HG02759 (cell line): ENCODE measurements at regions not wholly inside any gene's neighbourhood (a gene's known extent, or its start where the extent isn't known, plus 50 kb on each side); places are given as distances from the start of the nearest gene placed in this dataset.

Experiments
- ATAC-seq: cut with Tn5 transposase; IDR thresholded peaks from one replicate; pipeline ENCODE4 v1.9.1; 2021; ENCODE audit warnings: mild to moderate bottlenecking, moderate library complexity; ENCODE audit not compliant: unreplicated experiment

DNA sequence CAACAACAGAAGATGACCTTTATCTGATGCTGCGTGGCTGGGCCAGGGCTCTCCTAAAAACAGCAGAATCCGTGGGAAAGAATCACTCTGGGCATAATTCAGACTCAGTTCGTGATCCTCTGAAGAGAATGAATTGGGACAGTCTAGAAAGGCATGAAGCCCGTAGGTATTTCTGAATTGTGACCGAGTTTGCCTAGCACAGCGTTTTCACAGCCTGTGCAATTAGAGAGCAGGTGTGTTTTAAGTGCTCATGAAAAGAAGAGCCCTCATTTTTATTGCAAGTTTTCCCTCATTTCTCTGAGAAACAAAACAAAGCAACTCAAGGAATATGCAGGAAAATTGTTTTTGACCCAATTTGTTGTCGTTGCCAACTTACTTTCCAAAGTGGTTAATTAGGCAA, 366.2 kb downstream of the WDR11 start:
- no peak for ATAC-seq

DNA sequence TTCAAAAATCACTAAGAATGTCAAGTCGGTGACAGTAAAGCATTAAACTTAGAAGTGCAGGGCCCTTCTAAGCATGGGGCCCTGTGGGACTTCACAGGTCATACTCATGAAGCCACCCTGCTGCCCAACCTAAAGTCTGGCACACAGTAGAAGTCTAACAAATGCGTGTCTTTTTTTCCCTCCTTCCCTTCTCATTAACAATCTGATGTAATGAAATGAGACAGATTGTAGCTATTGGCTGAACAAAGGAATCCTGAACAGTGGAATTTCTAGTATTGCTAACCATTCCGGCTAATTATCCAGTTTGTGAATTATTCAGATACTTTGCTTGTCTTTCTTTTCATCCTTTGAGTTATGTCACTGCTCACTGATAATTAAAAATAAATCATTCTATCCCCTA, 369.9 kb downstream of the WDR11 start:
- ATAC-seq = no peak

DNA sequence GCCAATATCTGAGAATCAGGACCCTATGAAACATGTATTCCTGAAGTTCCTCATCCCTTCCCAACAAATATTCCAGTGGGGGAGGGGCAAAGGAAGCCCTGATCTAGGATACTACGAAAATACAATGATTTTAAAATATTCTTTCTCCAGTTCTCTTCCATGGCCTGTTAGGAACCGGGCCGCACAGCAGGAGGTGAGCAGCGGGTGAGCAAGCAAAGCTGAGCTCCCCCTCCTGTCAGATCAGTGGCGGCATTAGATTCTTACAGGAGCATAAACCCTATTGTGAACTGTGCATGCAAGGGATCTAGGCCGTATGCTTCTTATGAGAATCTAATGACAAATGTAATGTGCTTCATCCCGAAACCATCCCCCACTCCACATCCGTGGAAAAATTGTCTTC, 370.8 kb downstream of the WDR11 start:
- ATAC-seq = no peak

DNA sequence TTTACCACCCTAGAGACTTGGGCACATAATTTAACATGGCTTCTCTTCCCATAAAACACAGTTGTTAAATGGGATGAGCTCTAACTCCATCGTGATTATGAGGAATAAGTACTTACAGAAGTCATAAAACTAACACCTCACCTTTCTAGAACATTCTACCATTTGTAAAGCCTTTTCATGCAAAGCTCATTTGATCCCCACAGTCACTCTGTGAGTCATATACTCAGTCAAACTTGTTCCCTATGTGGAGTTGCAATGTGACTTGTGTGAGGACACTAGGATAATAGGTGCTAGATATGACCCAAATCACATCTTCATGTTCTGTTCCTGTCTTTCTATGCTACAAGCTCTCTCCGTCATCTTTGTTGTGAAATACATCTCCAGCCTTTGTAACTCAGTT, 371.7 kb downstream of the WDR11 start:
- ATAC-seq = no peak

DNA sequence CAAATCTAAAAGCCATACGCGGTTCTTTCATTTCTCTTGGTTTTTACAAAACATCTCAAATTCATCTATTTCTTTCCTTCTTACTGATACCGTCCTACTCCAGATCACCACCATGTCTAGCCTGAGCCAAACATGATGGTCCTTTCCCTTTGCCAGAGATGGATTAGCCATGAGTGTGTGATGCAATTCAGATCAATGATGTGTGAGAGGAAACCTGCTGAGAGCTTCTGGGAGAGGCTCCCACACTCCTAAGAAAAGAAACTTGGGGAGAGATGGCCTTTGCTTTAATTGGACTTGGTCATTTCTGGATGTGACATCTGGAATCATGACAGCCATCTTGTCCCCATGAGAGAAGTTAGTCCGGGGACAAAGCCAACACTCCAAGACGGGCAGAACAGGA, 367.2 kb downstream of the FGFR2 start:
- ATAC-seq = no peak

DNA sequence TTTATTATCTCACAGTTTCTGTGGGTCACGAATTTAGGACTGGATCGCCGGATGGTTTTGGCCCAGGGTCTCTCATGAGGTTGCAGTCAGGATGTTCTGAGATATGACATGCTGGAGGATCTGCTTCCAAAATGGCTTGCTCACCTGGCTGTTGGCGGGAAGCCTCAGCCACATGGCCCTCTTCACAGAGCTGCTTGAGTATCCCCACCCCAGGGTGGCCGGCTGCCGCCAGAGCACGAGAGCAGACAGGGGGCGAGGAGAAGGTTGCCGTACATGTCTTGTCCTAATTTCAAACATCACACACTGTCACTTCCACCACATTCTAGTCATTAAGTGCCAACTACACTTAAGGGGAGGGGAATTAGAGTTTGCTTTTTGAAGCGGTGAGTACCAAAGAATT, 365.8 kb downstream of the FGFR2 start:
- ATAC-seq = no peak

DNA sequence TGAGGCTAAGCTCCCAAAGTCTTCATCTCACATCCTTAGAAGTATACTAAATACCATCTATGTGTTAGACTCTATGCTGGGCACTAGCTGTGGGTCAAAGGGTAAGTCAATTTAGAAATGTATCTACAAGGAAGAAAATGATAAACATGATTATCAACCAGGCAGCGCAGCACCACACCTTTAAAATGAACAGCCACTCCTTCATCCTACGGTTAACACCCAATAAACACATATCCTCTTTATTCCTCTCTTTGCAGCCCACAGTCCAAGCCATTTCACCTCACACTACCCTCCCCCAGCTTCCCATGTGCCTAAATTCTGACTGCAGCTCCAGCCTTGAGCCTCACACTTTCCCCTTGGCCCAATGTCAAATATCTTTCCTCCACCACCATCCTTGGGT, 362.6 kb downstream of the FGFR2 start:
- no peak for ATAC-seq

DNA sequence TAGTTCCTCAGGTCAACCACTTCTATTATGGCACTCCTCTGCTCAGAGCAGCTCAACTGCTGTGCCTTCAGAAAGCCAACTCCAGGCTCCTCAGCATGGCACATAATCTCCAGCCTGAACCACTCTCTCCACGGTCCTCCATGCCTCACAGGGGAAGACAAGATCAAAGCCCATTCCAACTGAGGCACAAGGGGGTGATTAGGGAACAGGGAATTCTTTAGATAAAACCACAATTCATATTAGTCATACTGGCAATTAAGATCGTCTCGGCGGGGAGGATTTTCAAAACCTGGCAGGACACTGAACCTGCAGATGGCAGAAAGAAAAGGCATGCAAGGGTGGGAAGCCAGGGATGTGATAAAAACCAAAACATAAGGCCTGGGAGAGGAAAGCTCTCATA, 361.6 kb downstream of the FGFR2 start:
- no peak for ATAC-seq

DNA sequence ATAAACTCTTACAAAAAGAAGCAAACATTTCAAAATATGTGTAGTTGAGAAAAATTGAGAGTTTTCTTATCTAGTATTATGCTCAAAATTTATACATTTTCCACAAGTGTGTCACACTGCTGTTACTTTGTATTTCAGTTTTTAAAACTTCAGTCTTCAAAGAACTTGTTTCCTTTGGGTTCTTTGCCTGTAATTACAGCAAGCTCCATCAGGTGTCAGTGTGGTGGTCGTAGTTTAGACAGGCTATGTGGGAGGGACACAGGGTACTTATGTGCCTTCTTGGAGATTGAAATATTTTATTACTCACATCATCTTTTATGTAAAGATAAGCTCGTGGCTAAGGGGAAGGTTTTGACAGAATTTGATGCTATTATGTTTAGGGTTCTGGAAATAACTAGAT, 360.5 kb downstream of the FGFR2 start:
- no peak for ATAC-seq

DNA sequence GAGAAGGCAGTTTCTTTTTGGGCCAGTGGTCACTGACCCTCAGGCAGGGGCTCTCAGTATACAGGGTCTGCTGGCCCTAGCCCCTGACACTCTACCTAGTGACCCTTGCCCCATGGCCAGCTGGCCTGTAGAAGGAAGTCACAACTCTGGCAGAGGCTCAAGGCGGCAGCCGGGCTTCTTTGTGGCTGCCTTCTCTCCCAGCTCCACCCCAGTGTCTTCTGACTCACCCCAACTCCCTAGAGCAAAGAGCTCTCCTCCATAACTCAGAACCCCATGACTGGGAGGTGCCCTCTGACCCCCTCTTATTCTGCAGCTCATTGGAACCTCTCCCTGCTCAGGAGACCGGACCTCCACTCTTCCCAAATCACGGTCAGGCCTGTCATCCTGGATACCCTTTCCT, 358.2 kb downstream of the FGFR2 start:
- ATAC-seq = no peak

DNA sequence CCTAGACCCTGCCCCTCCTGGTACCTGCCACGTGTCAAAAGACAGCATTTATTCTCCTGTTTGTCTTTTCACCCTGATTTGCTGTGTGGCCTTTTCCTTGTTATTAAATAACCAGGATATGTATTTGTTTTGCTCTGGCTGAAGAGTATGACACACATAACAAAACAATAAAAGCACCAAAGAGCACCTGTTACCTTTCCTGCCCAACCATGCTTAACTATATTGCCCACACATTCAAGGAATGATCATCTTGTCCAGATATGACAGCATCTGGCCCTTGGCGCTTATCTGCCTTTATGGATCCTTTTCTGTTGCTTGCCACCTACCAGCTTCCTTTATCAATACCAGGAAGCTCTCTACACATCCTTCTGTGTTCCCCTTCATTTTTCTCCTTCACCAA, 357.7 kb downstream of the FGFR2 start:
- no peak for ATAC-seq

DNA sequence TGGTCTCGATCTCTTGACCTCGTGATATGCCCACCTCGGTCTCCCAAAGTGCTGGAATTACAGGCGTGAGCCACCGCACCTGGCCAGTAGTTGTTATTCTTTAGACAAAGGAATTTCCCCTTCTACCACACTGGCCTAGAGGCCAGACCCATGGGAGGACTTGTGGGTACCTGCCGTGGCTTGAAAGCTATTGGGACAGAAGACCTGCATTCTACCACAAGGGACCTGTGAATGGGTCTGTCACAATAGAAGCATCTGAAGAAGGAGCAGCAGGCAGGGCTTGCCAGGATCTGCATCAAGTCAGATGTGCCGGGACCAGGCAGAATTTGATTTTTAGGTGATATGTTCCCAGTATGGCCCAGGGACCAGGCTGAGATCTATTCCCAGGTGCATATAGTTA, 356.9 kb downstream of the FGFR2 start:
- ATAC-seq = no peak

DNA sequence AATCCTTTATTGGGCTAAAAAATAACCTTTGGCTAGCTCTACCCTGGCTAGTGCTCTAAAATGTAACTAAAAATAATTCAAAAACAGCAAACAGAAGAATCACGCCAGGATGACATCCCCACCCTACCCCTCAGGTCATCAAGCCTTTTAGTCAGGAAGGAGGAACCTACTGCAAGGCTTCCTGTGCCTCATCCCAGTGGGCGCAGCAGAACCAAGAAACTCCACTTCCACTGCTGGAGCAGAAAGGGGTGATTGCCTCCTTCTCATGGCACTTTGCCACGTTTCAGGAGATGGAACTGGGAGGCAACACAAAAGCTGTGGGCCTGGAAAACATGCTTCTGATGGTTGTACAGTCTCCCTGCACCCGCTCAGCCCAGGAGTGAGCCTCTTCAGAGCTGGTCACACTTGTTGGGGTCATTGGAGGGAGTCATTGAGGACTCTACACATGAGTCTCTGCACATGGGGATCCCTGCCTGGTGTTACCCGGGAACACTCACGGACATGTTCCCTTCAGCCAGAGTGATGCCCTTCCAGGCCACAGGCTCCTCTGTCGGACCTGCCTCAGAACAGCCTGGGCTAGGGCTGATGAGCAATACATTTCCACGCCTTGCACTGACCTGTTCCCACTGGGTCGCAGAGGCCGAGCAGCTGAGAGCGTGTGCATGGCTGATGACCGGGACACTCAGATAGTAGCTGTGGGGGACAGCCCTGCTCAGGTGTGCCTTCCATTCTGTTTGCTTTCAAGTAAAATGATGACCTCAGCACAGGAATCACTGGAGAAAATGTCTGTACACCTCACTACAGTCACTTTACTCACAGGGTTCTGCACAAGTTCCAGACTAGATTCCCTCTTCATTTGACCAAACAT, 355.3 kb downstream of the FGFR2 start:
- no peak for ATAC-seq

DNA sequence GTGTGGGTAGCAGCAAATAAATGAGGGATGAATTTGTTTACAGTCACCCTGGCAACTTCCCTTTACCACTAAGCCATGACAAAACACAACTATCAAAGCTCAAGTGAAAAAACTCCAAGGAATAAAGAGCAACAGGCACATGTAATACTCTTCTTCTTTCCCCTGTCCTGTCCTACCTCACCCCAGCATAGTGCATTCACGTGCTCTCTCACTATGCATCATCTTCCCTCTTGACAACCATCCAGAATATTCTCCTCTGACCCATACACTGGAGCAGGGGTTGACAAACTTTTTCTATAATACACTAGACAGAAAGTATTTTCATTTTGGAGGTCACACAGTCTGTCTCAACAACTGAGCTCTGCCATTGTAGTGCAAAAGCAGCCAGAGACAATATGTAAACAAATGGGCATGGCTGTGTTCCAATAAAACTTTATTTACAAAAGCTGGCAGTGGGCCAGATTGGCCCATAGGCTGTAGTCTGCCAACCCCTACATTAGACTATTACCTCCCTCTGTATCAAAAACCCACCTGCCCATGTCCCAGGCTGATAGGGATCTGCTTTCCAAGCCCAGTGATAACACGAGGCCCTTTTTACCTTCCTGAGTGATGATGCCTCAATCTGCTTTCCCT, 354.5 kb downstream of the FGFR2 start:
- ATAC-seq = no peak

DNA sequence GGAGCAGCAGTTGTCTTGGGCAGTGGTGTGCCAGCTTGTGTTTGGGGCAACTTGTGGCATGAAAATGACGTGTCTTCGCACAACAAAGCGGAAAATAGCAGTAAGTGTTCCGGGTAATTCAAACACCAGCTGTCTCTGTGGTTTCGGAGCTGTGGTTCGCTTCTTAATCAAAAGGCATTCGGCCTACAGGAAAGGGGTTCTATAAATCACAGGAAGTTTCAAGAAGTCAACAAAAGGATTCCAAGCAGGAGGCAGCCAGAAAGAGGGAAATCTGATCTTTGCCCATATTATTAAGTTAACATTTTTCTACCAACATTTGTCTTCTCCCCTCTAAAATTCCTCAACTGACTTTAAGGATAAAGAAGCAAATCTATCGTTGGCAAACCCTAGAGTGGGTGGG, 353.4 kb downstream of the FGFR2 start:
- ATAC-seq = no peak

DNA sequence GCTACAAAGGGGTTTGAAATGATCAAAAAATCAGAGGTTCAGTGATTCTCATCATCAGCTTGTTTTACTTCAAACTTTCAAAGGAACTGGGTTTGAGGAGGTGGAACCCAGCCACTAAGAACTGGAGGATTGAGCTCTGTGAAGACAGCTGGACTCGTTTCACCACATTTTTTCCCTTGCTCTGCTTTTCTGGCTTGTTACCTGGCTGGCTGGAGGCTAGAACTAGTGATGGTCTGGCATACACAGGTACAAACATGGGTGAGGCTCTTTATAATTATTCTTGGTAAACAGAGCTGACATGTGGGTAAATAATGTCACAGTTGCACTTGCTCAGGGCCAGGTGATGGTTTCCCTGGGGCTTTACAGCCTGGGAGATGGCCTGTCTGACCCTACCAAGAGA, 352.5 kb downstream of the FGFR2 start:
- no peak for ATAC-seq

DNA sequence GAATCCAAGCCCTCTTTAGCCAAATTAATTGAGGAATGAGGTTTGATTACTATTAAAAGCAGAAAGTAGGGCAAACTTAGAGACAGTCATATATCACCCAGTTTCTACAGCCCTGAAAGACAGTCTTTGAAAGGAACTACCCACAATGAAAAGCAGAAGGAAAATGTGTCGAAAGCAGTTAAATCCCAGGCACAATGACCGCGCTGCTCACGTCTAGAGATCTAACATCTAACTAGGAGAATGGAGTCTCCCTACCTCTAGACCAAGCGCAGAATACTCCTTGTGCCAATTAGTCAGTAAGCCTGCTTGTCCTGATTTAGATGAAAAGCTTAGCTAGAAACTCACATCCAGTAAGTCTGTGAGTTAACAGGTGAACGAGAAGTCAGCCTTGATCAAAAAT, 350.0 kb downstream of the FGFR2 start:
- no peak for ATAC-seq

DNA sequence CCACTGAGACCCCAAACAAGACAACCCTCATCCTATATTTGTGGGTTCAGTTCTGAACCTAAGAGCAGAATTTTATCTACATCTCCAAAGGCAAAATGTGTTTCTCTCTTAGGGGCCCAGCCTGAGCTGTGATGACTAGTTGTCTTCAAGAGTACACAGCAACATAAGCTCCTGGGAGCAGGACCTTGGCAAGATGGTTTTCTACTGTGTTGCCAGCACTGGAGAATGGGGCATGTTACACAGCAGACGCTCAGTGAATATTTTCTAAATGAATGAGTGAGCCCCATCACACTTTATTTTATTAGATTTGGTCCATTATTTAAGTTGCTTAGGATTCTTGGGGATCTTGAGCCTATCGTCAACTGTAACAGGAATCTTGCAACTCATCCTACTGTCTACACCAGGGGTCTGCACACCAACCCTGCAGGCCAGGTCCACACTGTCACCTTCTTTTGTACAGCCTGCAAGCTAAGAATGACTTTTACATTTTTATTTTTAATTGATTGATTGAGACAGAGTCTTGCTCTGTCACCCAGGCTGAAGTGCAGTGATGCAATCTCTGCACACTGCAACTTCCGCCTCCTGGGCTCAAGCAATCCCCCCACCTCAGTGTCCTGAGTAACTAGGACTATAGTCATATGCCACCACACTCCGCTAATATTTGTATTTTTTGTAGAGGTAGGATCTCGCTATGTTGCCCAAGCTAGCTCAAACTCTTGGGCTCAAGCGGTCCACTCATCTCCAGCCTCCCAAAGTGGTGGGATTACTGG, 347.1 kb downstream of the FGFR2 start:
- no peak for ATAC-seq

DNA sequence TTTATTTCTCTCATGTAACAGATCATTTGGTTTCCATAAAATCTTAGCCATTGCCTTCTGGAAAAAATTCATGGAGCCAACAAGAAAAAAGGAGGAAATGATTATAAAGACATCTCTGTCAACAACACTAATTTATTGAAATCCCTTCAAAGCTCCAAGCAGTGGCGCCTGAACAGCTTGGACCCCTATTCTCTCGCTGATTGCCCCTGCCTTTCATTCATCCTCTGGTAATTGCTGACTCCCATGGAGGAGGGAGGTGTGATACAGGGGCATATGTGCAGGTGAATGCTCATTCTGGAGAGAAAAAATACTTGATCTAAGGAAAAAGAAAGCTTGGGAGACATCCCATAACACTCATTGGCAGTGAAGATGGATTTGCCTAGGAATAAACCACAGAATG, 345.5 kb downstream of the FGFR2 start:
- ATAC-seq = no peak

DNA sequence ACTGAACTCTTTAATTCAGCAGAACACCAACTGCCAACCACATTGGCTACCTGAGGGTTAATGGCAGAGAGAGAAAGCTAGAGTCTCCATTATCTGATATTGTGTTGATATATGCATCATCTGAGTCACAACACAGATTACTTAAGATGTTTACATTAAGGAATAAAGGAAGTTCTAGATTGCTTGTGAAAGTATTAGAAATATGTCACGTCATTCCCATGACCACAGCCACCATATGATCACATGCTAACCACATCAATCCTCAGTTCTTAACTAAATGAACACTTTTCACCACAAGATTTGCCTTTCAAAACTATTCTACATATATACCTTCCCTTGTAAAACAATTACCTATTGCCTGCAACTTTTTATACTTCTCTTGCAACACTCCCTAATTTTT, 337.9 kb downstream of the FGFR2 start:
- ATAC-seq = no peak

DNA sequence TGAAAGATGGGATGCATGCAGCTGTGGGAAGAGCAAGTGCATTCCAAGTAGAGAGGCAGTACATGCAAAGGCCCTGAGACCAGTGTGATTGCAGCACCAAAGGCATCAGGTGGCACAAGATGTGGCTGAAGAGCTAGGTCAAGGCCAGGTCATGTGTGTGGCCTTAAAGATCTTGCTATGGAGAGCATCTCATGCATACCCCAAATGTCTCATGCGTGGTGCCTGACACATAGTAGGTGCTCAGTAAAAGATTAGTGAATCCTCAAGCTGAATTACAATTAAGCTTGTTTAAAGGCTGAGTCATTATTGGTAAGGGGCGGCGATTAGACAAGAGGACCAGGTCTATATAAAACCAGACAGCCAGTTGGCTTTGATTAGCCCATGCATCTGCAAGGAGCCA, 336.6 kb downstream of the FGFR2 start:
- ATAC-seq = no peak
